ENCODE measurements at regions not wholly inside any gene's neighbourhood (a gene's known extent, or its start where the extent isn't known, plus 50 kb on each side); places are given as distances from the start of the nearest gene placed in this dataset.

DNA sequence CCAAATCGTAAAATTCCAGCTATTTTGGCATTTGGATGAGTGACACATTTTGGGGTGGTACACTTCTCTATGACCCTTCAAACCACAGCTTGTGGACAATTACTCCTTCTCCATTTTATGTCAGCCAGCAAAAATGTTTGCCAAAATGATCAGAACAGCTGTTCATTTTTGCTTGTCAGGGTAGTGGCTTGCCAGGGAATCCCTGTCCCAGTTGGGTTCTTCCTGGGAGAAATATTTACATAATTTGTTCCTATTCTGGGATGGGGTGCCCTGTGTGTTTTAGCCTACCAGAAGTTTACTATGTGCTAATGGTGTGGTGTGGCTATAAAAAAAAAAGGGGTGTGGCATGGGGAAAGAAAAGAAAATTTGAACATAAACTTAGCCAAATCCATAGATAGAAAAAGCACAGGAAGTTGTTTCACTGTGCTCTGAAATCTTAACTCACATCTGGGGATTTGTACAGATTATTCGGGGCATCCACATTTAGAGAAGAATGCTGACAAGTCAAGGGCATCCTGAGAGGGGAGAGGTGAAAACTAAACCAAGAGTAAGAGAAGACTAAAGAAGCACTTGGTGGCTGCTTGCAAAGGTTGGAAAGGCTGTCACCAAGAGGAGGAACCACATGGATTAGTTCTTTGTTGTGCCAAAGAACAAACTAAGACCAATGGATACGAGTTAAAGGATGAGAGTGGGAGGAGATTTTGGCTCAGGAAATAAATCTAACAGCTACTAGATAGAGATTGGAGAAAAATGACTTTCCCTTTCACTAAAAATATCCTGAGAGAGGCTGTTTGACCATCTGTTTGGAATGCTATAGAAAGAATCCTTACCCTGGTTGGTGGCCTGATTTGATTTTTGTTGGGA is 55.2 kb upstream of the RBM24 start (continued):
- TF ChIP-seq, protein P1, sequence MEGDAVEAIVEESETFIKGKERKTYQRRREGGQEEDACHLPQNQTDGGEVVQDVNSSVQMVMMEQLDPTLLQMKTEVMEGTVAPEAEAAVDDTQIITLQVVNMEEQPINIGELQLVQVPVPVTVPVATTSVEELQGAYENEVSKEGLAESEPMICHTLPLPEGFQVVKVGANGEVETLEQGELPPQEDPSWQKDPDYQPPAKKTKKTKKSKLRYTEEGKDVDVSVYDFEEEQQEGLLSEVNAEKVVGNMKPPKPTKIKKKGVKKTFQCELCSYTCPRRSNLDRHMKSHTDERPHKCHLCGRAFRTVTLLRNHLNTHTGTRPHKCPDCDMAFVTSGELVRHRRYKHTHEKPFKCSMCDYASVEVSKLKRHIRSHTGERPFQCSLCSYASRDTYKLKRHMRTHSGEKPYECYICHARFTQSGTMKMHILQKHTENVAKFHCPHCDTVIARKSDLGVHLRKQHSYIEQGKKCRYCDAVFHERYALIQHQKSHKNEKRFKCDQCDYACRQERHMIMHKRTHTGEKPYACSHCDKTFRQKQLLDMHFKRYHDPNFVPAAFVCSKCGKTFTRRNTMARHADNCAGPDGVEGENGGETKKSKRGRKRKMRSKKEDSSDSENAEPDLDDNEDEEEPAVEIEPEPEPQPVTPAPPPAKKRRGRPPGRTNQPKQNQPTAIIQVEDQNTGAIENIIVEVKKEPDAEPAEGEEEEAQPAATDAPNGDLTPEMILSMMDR (conservative IDR thresholded peaks at IDR 0.05; ENCODE audit: low read depth, low read length): no peak

DNA sequence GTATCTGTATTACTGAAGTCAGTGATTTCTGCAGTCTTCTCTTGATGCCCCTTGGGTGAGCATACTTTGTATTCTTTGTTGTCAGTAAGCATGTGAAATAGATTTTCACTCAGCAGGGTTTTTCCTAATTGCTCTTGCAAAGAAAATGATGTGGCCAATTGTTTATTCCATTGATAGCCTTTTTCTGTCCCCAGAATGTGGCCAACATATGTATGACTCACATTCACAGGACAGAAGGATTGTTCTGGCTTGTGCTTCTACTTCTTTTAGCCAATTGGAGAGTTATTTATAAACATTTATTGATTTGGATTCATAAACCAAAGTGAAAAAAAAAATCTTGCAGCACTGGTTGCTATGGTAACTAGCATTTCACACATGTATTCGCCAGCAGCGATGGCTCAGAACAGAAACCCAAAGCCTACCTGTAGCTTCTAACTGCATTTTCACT is 54.4 kb upstream of the RBM24 start:
- no CpG with 5 or more reads among the region's 2 CpGs for WGBS, 2 experiments (ENCODE audit: extremely low coverage in 2 of 2, insufficient read length in 1 of 2)
- H3K4me2 ChIP-seq (ENCODE audit: low read depth, low read length): 0 out of 2 replicates have a peak overlapping the region, but pooled peaks have one; percentile 33
- no peaks in the 10 kb centered on the region for H3K36me3 ChIP-seq (ENCODE audit: control insufficient read depth, insufficient read depth, low read length)
- H4K91ac ChIP-seq (ENCODE audit: insufficient read depth, low read depth, low read length): no peak overlapping the region
- H3K79me1 ChIP-seq (ENCODE audit: low read depth in 1 of 2, low read length in 2 of 2): no peaks in the 10 kb centered on the region
- peaks cover 2% of the 10 kb centered on the region; the same call in 1 of the 2 replicates for H3K9me3 ChIP-seq (ENCODE audit: control insufficient read depth, insufficient read depth, low read length)
- POLR2A ChIA-PET (ENCODE audit: unreplicated experiment): no interaction called here
- H2BK120ac ChIP-seq (ENCODE audit: low read depth, low read length): no peak overlapping the region
- peaks cover 3% of the 10 kb centered on the region; the same call in 1 of the 2 replicates for H3K4me1 ChIP-seq (ENCODE audit: control insufficient read depth, insufficient read depth, low read length)
- H3K9me1 ChIP-seq (ENCODE audit: insufficient read depth, low read length): no peaks in the 10 kb centered on the region
- no peak overlapping the region for H3K14ac ChIP-seq (replicated peaks; ENCODE audit: low read depth, low read length)
- H4K20me1 ChIP-seq (ENCODE audit: insufficient read depth, low read length): no peaks in the 10 kb centered on the region
- H4K8ac ChIP-seq (ENCODE audit: low read depth in 2 of 2, low read length in 2 of 2): no peak overlapping the region
- H3K4me3 ChIP-seq (ENCODE audit: insufficient read depth, low read depth, low read length): no peak overlapping the region
- no peak overlapping the region for H2BK20ac ChIP-seq (ENCODE audit: low read depth, low read length)
- in situ Hi-C loops (cut with MboI; ENCODE audit: low sequenced_read_pairs) (no loop called here), intact Hi-C loops (cut with micrococcal nuclease) (no loop called here), dilution Hi-C loops (cut with HindIII; ENCODE audit: low sequenced_read_pairs, unreplicated experiment) (no loop called here)
- CTCF ChIA-PET: no interaction called here
- no peaks in the 10 kb centered on the region; the same call in 1 of the 2 replicates for H3K27me3 ChIP-seq (ENCODE audit: control insufficient read depth, insufficient read depth, low read length)
- no peak for TF ChIP-seq SMC3 (IDR thresholded peaks at IDR 0.05; ENCODE audit: low read depth, low read length)
- TF ChIP-seq, protein P2, sequence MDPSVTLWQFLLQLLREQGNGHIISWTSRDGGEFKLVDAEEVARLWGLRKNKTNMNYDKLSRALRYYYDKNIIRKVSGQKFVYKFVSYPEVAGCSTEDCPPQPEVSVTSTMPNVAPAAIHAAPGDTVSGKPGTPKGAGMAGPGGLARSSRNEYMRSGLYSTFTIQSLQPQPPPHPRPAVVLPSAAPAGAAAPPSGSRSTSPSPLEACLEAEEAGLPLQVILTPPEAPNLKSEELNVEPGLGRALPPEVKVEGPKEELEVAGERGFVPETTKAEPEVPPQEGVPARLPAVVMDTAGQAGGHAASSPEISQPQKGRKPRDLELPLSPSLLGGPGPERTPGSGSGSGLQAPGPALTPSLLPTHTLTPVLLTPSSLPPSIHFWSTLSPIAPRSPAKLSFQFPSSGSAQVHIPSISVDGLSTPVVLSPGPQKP (IDR thresholded peaks at IDR 0.05; ENCODE audit: borderline replicate concordance, low read depth, low read length): no peak
- TF ChIP-seq, protein P3, sequence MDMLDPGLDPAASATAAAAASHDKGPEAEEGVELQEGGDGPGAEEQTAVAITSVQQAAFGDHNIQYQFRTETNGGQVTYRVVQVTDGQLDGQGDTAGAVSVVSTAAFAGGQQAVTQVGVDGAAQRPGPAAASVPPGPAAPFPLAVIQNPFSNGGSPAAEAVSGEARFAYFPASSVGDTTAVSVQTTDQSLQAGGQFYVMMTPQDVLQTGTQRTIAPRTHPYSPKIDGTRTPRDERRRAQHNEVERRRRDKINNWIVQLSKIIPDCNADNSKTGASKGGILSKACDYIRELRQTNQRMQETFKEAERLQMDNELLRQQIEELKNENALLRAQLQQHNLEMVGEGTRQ (IDR thresholded peaks at IDR 0.05; ENCODE audit: low read depth, low read length): no peak
- no peak for TF ChIP-seq FOS (IDR thresholded peaks at IDR 0.05; ENCODE audit: low read depth, low read length)
- H3K9ac ChIP-seq (ENCODE audit: low read depth, low read length): no peak overlapping the region
- H3K23ac ChIP-seq (ENCODE audit: low read depth, low read length): no peak overlapping the region
- DNase-seq (peak; percentile 22), ATAC-seq (ENCODE audit: low read depth) (no peak)
- H3K27ac ChIP-seq (ENCODE audit: insufficient read depth, low read length): no peak overlapping the region
- H3K18ac ChIP-seq (ENCODE audit: low read depth, low read length): no peak overlapping the region
- no peak overlapping the region for H2BK5ac ChIP-seq (ENCODE audit: low read depth, low read length, poor library complexity, severe bottlenecking)
- no TSS peak for BruUV-seq (replicated peaks)
- no peak overlapping the region for H2BK15ac ChIP-seq (ENCODE audit: low read depth, low read length)
- no peak overlapping the region for H3K56ac ChIP-seq (ENCODE audit: extremely low read depth, insufficient read depth, low read length)
- no peak overlapping the region for H4K5ac ChIP-seq (ENCODE audit: low read depth, low read length)
- H2AK5ac ChIP-seq (ENCODE audit: low read depth, low read length): no peak overlapping the region
- no peak overlapping the region for H3K4ac ChIP-seq (ENCODE audit: low read depth, low read length)
- H2AK9ac ChIP-seq (replicated peaks; ENCODE audit: low read depth, low read length, poor library complexity): no peak overlapping the region
- no peak overlapping the region for H2AFZ ChIP-seq (replicated peaks; ENCODE audit: low read length, poor library complexity)
